Endothelial cell of umbilical vein (primary cell): ENCODE measurements at regions not wholly inside any gene's neighbourhood (a gene's known extent, or its start where the extent isn't known, plus 50 kb on each side); places are given as distances from the start of the nearest gene placed in this dataset.

Experiments used
- CTCF ChIP-seq, 2 donors: IDR thresholded peaks; 1 replicate in 1 of 2; 2 replicates in 1 of 2; pipeline ENCODE4 v1.5.1; 2011; ENCODE audit warnings: low read length in 2 of 2, mild to moderate bottlenecking in 2 of 2, moderate library complexity in 2 of 2, control low read depth in 1 of 2, inconsistent platforms in 1 of 2, low read depth in 1 of 2; ENCODE audit not compliant: insufficient read depth in 1 of 2; ENCODE audit errors: extremely low read depth in 1 of 2
- EZH2 ChIP-seq: IDR thresholded peaks from 2 replicates; pipeline ENCODE4 v1.6.1; 2012; ENCODE audit warnings: borderline replicate concordance, low read depth, mild to moderate bottlenecking, moderate library complexity, low read length, inconsistent platforms; ENCODE audit not compliant: severe bottlenecking
- FOS ChIP-seq: IDR thresholded peaks from 2 replicates; pipeline ENCODE4 v1.6.1; 2011; ENCODE audit warnings: mild to moderate bottlenecking, low read length, moderate library complexity, borderline replicate concordance; ENCODE audit not compliant: insufficient read depth
- JUN ChIP-seq: IDR thresholded peaks from 2 replicates; pipeline ENCODE4 v1.6.1; 2011; ENCODE audit warnings: borderline replicate concordance, low read depth; ENCODE audit not compliant: insufficient read length, insufficient read depth
- MYC ChIP-seq: IDR thresholded peaks from one replicate; pipeline ENCODE4 v1.6.1; 2011; ENCODE audit warnings: mild to moderate bottlenecking, low read depth, low read length
- POLR2A ChIP-seq: IDR thresholded peaks from 2 replicates; pipeline ENCODE4 v1.6.1; 2012; ENCODE audit warnings: low read depth, mild to moderate bottlenecking, control low read depth, low read length
- POLR2AphosphoS5 ChIP-seq: IDR thresholded peaks from 2 replicates; pipeline ENCODE4 v1.6.1; 2012; ENCODE audit warnings: low read depth, mild to moderate bottlenecking, control low read depth, low read length, moderate library complexity; ENCODE audit not compliant: insufficient read depth
- TF ChIP-seq, protein P1 (sequence below): IDR thresholded peaks from 2 replicates; pipeline ENCODE4 v1.6.1; 2011; ENCODE audit not compliant: insufficient read depth, insufficient read length

- no peak for TF ChIP-seq CTCF (IDR thresholded peaks at IDR 0.05; ENCODE audit: extremely low read depth in 1 of 2, insufficient read depth in 1 of 2, low read depth in 1 of 2, low read length in 2 of 2)
- TF ChIP-seq, protein P1, sequence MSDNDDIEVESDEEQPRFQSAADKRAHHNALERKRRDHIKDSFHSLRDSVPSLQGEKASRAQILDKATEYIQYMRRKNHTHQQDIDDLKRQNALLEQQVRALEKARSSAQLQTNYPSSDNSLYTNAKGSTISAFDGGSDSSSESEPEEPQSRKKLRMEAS, result no peak
- no peak for TF ChIP-seq EZH2
- no peak for TF ChIP-seq POLR2AphosphoS5
- TF ChIP-seq POLR2A, result no peak
- TF ChIP-seq JUN, result no peak
- TF ChIP-seq FOS, result no peak
- no peak for TF ChIP-seq MYC
Measured at GRCh38 chr4:103998756-103999155, 279.0 kb upstream of the TACR3 start.
